ENCODE measurements at regions not wholly inside any gene's neighbourhood (a gene's known extent, or its start where the extent isn't known, plus 50 kb on each side); places are given as distances from the start of the nearest gene placed in this dataset.
A peak's percentile ranks its signal among the peaks of the same experiment; 100 is the strongest.

- no peak for DNase-seq
- Histone ChIP-seq H3K4me2 (no peak overlapping the region), H3K27me3 (ENCODE audit: insufficient read depth) (no peaks in the 10 kb centered on the region), H3K4me1 (ENCODE audit: control insufficient read depth in 1 of 2, insufficient read depth in 2 of 2, low read depth in 1 of 2, low read length in 1 of 2) (peaks cover 19 to 36% of the 10 kb centered on the region in 2 experiments), H3K9me3 (no peaks in the 10 kb centered on the region), H3K9me2 (no peaks in the 10 kb centered on the region), H3K36me3 (replicated peaks in 1 of 2; ENCODE audit: control insufficient read depth in 1 of 2, insufficient read depth in 2 of 2, low read length in 1 of 2) (no peaks in the 10 kb centered on the region), H4K20me1 (ENCODE audit: insufficient read depth) (no peaks in the 10 kb centered on the region), H3F3A (replicated peaks; ENCODE audit: insufficient read depth) (peaks cover 30% of the 10 kb centered on the region), H3K9ac (no peak overlapping the region), H3K27ac (ENCODE audit: low read depth in 2 of 2, low read length in 1 of 2) (peak overlapping the region; percentile 50 to 94; a peak in 3 of 4 replicates), H2AFZ (ENCODE audit: low read depth) (no peak overlapping the region), H3K79me2 (ENCODE audit: insufficient read depth) (no peaks in the 10 kb centered on the region), H3K4me3 (ENCODE audit: low read depth in 2 of 2, low read length in 1 of 2) (no peak overlapping the region)
- CTCF ChIA-PET = interaction anchor here (1.1 kb wide), 1 partner anchor 344 kb away, joined by 3 read pairs; no protein-coding TSS in a partner anchor
- WGBS (ENCODE audit: low lambda C conversion rate) = 65% methylated on average over 2 of the region's 3 CpGs
- POLR2A ChIA-PET = no interaction called here
- TF ChIP-seq, protein P1, sequence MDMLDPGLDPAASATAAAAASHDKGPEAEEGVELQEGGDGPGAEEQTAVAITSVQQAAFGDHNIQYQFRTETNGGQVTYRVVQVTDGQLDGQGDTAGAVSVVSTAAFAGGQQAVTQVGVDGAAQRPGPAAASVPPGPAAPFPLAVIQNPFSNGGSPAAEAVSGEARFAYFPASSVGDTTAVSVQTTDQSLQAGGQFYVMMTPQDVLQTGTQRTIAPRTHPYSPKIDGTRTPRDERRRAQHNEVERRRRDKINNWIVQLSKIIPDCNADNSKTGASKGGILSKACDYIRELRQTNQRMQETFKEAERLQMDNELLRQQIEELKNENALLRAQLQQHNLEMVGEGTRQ (IDR thresholded peaks at IDR 0.05; ENCODE audit: borderline replicate concordance, low read depth, low read length) = no peak
- peak; percentile 41; the same call in 1 of the 2 replicates for TF ChIP-seq GATA2 (CRISPR knock-in tag; IDR thresholded peaks at IDR 0.05)
Measured at GRCh38 chr2:106961328-106961727, 75.4 kb upstream of the ST6GAL2 start.

DNA sequence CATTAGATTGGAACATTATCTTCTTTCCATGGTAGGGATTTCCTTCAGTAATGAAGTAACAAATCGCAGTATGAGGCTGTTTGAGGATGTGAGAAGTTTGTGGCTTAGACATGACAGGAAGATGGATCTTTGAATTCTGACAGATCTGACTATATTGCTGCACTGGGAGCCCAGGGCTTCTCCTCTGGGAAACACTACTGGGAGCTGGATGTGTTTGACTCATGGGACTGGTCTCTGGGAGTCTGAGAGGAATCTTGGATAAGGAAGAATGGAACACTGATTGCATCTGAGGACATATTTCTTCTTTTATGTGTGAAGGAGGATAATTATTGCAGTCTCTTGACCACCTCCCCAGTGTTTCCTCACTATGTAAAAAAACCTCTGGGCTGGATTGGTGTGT is 77.2 kb upstream of the ST6GAL2 start:
- DNase-seq = no peak
- CTCF ChIA-PET = no interaction called here
- H3K4me3 ChIP-seq (ENCODE audit: low read depth in 2 of 2, low read length in 1 of 2) = no peak overlapping the region
- H3F3A ChIP-seq (replicated peaks; ENCODE audit: insufficient read depth) = peaks cover 28% of the 10 kb centered on the region
- no peaks in the 10 kb centered on the region for H3K9me3 ChIP-seq
- no peak overlapping the region for H3K4me2 ChIP-seq
- no peaks in the 10 kb centered on the region for H4K20me1 ChIP-seq (ENCODE audit: insufficient read depth)
- H3K27me3 ChIP-seq (ENCODE audit: insufficient read depth) = no peaks in the 10 kb centered on the region
- no peaks in the 10 kb centered on the region for H3K79me2 ChIP-seq (ENCODE audit: insufficient read depth)
- peaks cover 11 to 25% of the 10 kb centered on the region in 2 experiments; a peak in 3 of 4 replicates for H3K4me1 ChIP-seq (ENCODE audit: control insufficient read depth in 1 of 2, insufficient read depth in 2 of 2, low read depth in 1 of 2, low read length in 1 of 2)
- whole genome bisulfite sequencing (ENCODE audit: low lambda C conversion rate) = 59% methylated on average over 1 of the region's 1 CpG
- H2AFZ ChIP-seq (ENCODE audit: low read depth) = no peak overlapping the region
- H3K36me3 ChIP-seq (replicated peaks in 1 of 2; ENCODE audit: control insufficient read depth in 1 of 2, insufficient read depth in 2 of 2, low read length in 1 of 2) = no peaks in the 10 kb centered on the region
- H3K9ac ChIP-seq = no peak overlapping the region
- no peaks in the 10 kb centered on the region for H3K9me2 ChIP-seq
- peak overlapping the region in 1 of 2 experiments; percentile 34; a peak in 1 of 4 replicates for H3K27ac ChIP-seq (ENCODE audit: low read depth in 2 of 2, low read length in 1 of 2)
- POLR2A ChIA-PET = no interaction called here
- TF ChIP-seq PBX3 (IDR thresholded peaks at IDR 0.05) (peak; percentile 40; the same call in 1 of the 2 replicates), ELF1 (IDR thresholded peaks at IDR 0.05) (no peak)

GRCh38 chr2:106963893-106964292 is 77.9 kb upstream of the ST6GAL2 start:
- peak overlapping the region in 1 of 2 experiments; percentile 34; a peak in 1 of 4 replicates for H3K27ac ChIP-seq (ENCODE audit: low read depth in 2 of 2, low read length in 1 of 2)
- no peak overlapping the region for H3K9ac ChIP-seq
- no peak overlapping the region for H2AFZ ChIP-seq (ENCODE audit: low read depth)
- WGBS (ENCODE audit: low lambda C conversion rate) = 84% methylated on average over 5 of the region's 5 CpGs
- no peaks in the 10 kb centered on the region for H4K20me1 ChIP-seq (ENCODE audit: insufficient read depth)
- no peaks in the 10 kb centered on the region for H3K9me2 ChIP-seq
- ChIA-PET POLR2A (no interaction called here), CTCF (no interaction called here)
- peaks cover 11 to 25% of the 10 kb centered on the region in 2 experiments; a peak in 3 of 4 replicates for H3K4me1 ChIP-seq (ENCODE audit: control insufficient read depth in 1 of 2, insufficient read depth in 2 of 2, low read depth in 1 of 2, low read length in 1 of 2)
- H3K4me3 ChIP-seq (ENCODE audit: low read depth in 2 of 2, low read length in 1 of 2) = no peak overlapping the region
- no peaks in the 10 kb centered on the region for H3K27me3 ChIP-seq (ENCODE audit: insufficient read depth)
- H3F3A ChIP-seq (replicated peaks; ENCODE audit: insufficient read depth) = peaks cover 28% of the 10 kb centered on the region
- no peak for DNase-seq
- no peak for TF ChIP-seq EP300 (IDR thresholded peaks at IDR 0.05; ENCODE audit: borderline replicate concordance in 1 of 2, low read depth in 1 of 2, low read length in 1 of 2)
- no peak for TF ChIP-seq FOXM1 (IDR thresholded peaks at IDR 0.05; ENCODE audit: low read depth)
- no peak for TF ChIP-seq JUND (IDR thresholded peaks at IDR 0.05)
- no peak for TF ChIP-seq POLR2AphosphoS5 (IDR thresholded peaks at IDR 0.05; ENCODE audit: low read depth, low read length)
- no peak for TF ChIP-seq SMC3 (IDR thresholded peaks at IDR 0.05; ENCODE audit: low read depth, low read length)
- TF ChIP-seq PBX3 (IDR thresholded peaks at IDR 0.05) = no peak
- TF ChIP-seq RFX5 (IDR thresholded peaks at IDR 0.05; ENCODE audit: low read length) = no peak
- no peak for TF ChIP-seq GABPA (IDR thresholded peaks at IDR 0.05; ENCODE audit: low read depth)
- no peak for TF ChIP-seq TCF12 (IDR thresholded peaks at IDR 0.05)
- no peak for TF ChIP-seq USF1 (IDR thresholded peaks at IDR 0.05; ENCODE audit: borderline replicate concordance, low read depth)
- no peak for TF ChIP-seq YY1 (IDR thresholded peaks at IDR 0.05; ENCODE audit: low read depth)
- TF ChIP-seq, protein P1 (IDR thresholded peaks at IDR 0.05; ENCODE audit: borderline replicate concordance, low read depth, low read length) = no peak
- TF ChIP-seq RXRA (IDR thresholded peaks at IDR 0.05; ENCODE audit: borderline replicate concordance, low read depth) = no peak
- no peak overlapping the region for H3K4me2 ChIP-seq
- no peaks in the 10 kb centered on the region for H3K79me2 ChIP-seq (ENCODE audit: insufficient read depth)
- no peaks in the 10 kb centered on the region for H3K36me3 ChIP-seq (replicated peaks in 1 of 2; ENCODE audit: control insufficient read depth in 1 of 2, insufficient read depth in 2 of 2, low read length in 1 of 2)
- no peaks in the 10 kb centered on the region for H3K9me3 ChIP-seq

Data from SK-N-SH (cell line).